PC-9 (cell line): ENCODE measurements at regions not wholly inside any gene's neighbourhood (a gene's known extent, or its start where the extent isn't known, plus 50 kb on each side); places are given as distances from the start of the nearest gene placed in this dataset.
A peak's percentile ranks its signal among the peaks of the same experiment; 100 is the strongest.

Experiments used
- BruUV-seq: library from RNA; stranded (reverse); fragments of 400-500 nt; replicated peaks from 2 replicates; lab custom pipeline; 2021; lab: Mats Ljungman, UMichigan
- CTCF ChIA-PET: fragments of 300-600 bp; sonication (Branson Sonifier 250); formaldehyde crosslinking; loops from one replicate; lab custom pipeline; 2022; ENCODE audit warnings: antibody characterized with exemption; lab: Charles Lee
- POLR2A ChIA-PET: fragments of 300-600 bp; sonication (Branson Sonifier 250); formaldehyde crosslinking; loops from one replicate; lab custom pipeline; 2022; ENCODE audit warnings: antibody characterized with exemption; ENCODE audit not compliant: unreplicated experiment; lab: Charles Lee
- DNase-seq, 2 experiments: peaks; one replicate each; pipeline versions ENCODE4 v3.0.0 to v3.0.0-alpha.2; 2015 to 2022; ENCODE audit warnings: mixed read lengths in 1 of 2
- H2AFZ ChIP-seq: fragments of 200-600 bp; sonication (generic); 2 replicates; pipeline ENCODE4 v1.8.1; 2017; ENCODE audit warnings: antibody characterized with exemption
- H3F3A ChIP-seq: fragments of 200-600 bp; sonication (generic); 2 replicates; pipeline ENCODE4 v1.8.1; 2017; ENCODE audit warnings: antibody characterized with exemption, mild to moderate bottlenecking, low read depth; ENCODE audit not compliant: insufficient read depth
- H3K27ac ChIP-seq: fragments of 200-600 bp; sonication (generic); 2 replicates; pipeline ENCODE4 v1.6.1; 2016; ENCODE audit warnings: mixed run types
- H3K27me3 ChIP-seq: fragments of 200-600 bp; sonication (generic); 2 replicates; pipeline ENCODE4 v1.6.1; 2016; ENCODE audit warnings: low read depth, mixed run types; ENCODE audit not compliant: insufficient read depth
- H3K36me3 ChIP-seq: fragments of 200-600 bp; sonication (generic); 2 replicates; pipeline ENCODE4 v1.6.1; 2016; ENCODE audit warnings: low read depth, mixed run types
- H3K4me1 ChIP-seq: fragments of 200-600 bp; sonication (generic); replicated peaks from 2 replicates; pipeline ENCODE4 v1.6.1; 2016; ENCODE audit warnings: mixed run types; ENCODE audit not compliant: insufficient read depth
- H3K4me2 ChIP-seq: fragments of 200-600 bp; sonication (generic); 2 replicates; pipeline ENCODE4 v1.6.1; 2017; ENCODE audit warnings: mixed run types
- H3K4me3 ChIP-seq: fragments of 200-600 bp; sonication (generic); 2 replicates; pipeline ENCODE4 v1.6.1; 2016; ENCODE audit warnings: mixed run types
- H3K79me2 ChIP-seq: fragments of 200-600 bp; sonication (generic); 2 replicates; pipeline ENCODE4 v1.6.1; 2017; ENCODE audit warnings: low read depth, mixed run types
- H3K9me2 ChIP-seq: fragments of 200-600 bp; sonication (generic); 2 replicates; pipeline ENCODE4 v1.8.1; 2017; ENCODE audit warnings: mild to moderate bottlenecking; ENCODE audit not compliant: insufficient read depth
- H3K9me3 ChIP-seq: fragments of 200-600 bp; sonication (generic); 2 replicates; pipeline ENCODE4 v1.8.1; 2016; ENCODE audit warnings: low read depth; ENCODE audit not compliant: insufficient read depth
- H4K20me1 ChIP-seq: fragments of 200-600 bp; sonication (generic); 2 replicates; pipeline ENCODE4 v1.8.1; 2017; ENCODE audit not compliant: insufficient read depth
- EZH2 ChIP-seq: fragments of 200-600 bp; sonication (generic); IDR thresholded peaks from 2 replicates; pipeline ENCODE4 v1.8.0; 2017; ENCODE audit warnings: antibody characterized with exemption, low read depth
- intact Hi-C: fragments of 100-400 bp; cut with micrococcal nuclease; formaldehyde crosslinking; loops from one replicate; pipeline ENCODE4 v1.10.0; 2022; ENCODE audit not compliant: unreplicated experiment
- TF ChIP-seq, protein P1 (sequence below): fragments of 200-600 bp; sonication (generic); conservative IDR thresholded peaks from 2 replicates; pipeline ENCODE4 v1.6.1; 2017; ENCODE audit warnings: mixed run types, antibody characterized with exemption, mild to moderate bottlenecking, moderate library complexity

DNA sequence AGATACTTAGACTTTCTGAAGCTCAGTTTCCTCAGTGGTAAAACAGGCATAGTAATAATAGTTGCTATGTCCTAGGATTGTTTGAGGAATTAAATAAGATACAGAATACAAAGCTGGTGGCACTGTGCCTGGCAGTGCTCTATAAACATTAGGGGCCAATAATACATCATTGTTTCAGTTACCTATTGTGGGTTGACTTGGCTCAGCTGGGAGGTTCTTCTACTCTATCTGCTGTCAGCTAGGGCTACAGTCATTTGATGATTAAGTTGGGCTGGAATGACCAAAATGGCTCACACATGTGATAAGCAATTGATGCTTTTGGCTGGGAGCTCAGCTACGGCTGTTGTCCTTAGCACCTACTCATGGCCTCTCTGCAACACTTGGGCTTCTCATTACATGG lies 121.2 kb upstream of the USP9X start:
- Histone ChIP-seq H3K79me2 (no peaks in the 10 kb centered on the region), H3K27me3 (no peaks in the 10 kb centered on the region), H2AFZ (no peak overlapping the region), H4K20me1 (no peaks in the 10 kb centered on the region), H3K27ac (no peak overlapping the region), H3F3A (no peaks in the 10 kb centered on the region), H3K36me3 (no peaks in the 10 kb centered on the region), H3K9me2 (no peaks in the 10 kb centered on the region), H3K4me1 (peaks cover 7% of the 10 kb centered on the region; the same call in 1 of the 2 replicates), H3K9me3 (no peaks in the 10 kb centered on the region), H3K4me2 (no peak overlapping the region), H3K4me3 (no peak overlapping the region)
- BruUV-seq = no TSS peak
- CTCF ChIA-PET = no interaction called here
- intact Hi-C loops = no loop called here
- POLR2A ChIA-PET = no interaction called here
- no peak for TF ChIP-seq EZH2
- TF ChIP-seq, protein P1, sequence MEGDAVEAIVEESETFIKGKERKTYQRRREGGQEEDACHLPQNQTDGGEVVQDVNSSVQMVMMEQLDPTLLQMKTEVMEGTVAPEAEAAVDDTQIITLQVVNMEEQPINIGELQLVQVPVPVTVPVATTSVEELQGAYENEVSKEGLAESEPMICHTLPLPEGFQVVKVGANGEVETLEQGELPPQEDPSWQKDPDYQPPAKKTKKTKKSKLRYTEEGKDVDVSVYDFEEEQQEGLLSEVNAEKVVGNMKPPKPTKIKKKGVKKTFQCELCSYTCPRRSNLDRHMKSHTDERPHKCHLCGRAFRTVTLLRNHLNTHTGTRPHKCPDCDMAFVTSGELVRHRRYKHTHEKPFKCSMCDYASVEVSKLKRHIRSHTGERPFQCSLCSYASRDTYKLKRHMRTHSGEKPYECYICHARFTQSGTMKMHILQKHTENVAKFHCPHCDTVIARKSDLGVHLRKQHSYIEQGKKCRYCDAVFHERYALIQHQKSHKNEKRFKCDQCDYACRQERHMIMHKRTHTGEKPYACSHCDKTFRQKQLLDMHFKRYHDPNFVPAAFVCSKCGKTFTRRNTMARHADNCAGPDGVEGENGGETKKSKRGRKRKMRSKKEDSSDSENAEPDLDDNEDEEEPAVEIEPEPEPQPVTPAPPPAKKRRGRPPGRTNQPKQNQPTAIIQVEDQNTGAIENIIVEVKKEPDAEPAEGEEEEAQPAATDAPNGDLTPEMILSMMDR = no peak
- no peak for DNase-seq

DNA sequence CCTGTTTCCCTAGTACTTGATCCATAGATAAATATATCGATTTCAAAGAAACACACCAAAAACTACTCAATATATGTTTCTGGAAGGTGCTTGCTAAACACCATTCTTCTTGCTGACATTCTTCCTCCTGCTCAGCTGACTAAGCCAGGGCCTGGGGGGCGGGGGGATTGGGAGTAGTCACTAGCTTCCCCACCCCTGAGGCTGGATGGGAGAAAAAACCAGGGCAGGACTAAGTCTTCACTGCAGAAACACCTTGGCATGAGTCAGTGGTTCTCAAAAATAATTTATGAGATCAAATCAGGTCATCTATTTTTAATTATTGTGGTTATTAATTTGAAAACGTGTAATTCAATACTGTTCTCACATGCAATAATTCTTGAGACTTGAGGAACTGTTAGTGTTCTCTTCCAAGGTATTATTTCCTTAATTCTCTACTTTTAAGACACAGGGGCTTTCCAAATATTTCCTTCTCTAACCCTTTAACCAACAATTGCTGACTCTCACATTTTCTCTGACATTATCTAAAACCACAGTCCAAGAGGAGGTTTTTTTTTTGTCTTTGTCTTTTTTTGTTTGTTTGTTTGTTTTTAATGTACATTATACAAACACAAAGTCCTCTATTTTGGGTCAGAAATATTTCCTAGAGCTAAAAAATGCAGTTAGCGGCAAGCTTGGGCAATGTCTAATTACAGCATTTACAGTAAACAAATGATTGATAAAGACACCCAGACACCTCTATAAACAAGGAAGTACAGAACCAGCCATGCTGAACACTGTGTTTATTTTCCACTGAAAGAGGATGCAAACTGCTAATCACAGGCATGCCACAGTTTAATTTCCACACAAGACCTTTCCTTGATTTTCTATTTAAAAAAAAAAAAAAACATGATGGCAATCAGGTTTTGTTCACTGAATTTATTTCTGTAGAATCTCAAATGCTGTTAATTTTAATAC lies 120.3 kb upstream of the USP9X start:
- peak in 1 of 2 experiments; percentile 58 for DNase-seq
- H3K27me3 ChIP-seq = no peaks in the 10 kb centered on the region
- no peak overlapping the region for H3K4me3 ChIP-seq
- BruUV-seq = no TSS peak
- H3K4me2 ChIP-seq = no peak overlapping the region
- peaks cover 7% of the 10 kb centered on the region; the same call in 1 of the 2 replicates for H3K4me1 ChIP-seq
- no peak overlapping the region for H2AFZ ChIP-seq
- H4K20me1 ChIP-seq = no peaks in the 10 kb centered on the region
- intact Hi-C loops = no loop called here
- H3K27ac ChIP-seq = no peak overlapping the region
- H3K9me2 ChIP-seq = no peaks in the 10 kb centered on the region
- ChIA-PET CTCF (no interaction called here), POLR2A (no interaction called here)
- H3K9me3 ChIP-seq = no peaks in the 10 kb centered on the region
- H3K79me2 ChIP-seq = no peaks in the 10 kb centered on the region
- no peaks in the 10 kb centered on the region for H3K36me3 ChIP-seq
- H3F3A ChIP-seq = no peaks in the 10 kb centered on the region
- TF ChIP-seq EZH2 = no peak
- TF ChIP-seq, protein P1 = no peak

DNA sequence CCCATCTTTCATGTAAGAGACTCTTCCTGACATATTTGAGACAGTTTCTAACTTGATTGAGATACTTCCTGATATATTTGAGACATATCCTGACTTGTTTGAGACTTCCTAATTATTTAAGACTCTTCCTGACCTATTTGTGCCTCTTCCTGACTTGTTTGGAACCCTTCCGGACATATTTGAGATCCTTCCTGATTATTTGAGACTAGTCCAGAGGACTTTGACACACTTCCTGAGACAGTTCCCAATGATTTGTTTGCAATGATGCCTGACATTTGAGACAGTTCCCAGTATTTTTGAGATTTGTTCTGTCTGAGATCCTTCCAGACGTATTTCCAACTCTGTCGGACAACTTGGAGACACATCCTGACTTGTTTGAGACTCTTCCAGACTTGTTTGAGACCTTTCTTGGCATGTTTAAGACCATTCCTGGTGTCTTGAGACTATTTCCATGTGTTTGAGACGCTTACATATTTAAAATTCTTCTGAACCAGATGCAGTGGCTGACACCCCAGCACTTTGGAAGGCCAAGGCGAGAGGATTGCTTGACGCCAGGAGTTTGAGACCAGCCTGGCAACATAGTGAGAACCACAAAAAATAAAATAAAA lies 118.9 kb upstream of the USP9X start:
- CTCF ChIA-PET = no interaction called here
- Histone ChIP-seq H3F3A (no peaks in the 10 kb centered on the region), H4K20me1 (no peaks in the 10 kb centered on the region), H3K9me2 (no peaks in the 10 kb centered on the region), H3K4me1 (peaks cover 7% of the 10 kb centered on the region; the same call in 1 of the 2 replicates), H3K36me3 (no peaks in the 10 kb centered on the region), H3K9me3 (no peaks in the 10 kb centered on the region), H3K27ac (no peak overlapping the region), H3K4me2 (no peak overlapping the region), H3K79me2 (no peaks in the 10 kb centered on the region), H3K27me3 (no peaks in the 10 kb centered on the region), H2AFZ (no peak overlapping the region), H3K4me3 (no peak overlapping the region)
- no TSS peak for BruUV-seq
- intact Hi-C loops = no loop called here
- TF ChIP-seq EZH2 = no peak
- TF ChIP-seq, protein P1 = no peak
- POLR2A ChIA-PET = no interaction called here
- no peak for DNase-seq
